Cardiac muscle cell (in vitro differentiated cells and primary cell): ENCODE measurements at regions not wholly inside any gene's neighbourhood (a gene's known extent, or its start where the extent isn't known, plus 50 kb on each side); places are given as distances from the start of the nearest gene placed in this dataset.

Source experiments
- DNase-seq, 2 donors: peaks; one replicate each; pipeline versions ENCODE4 v3.0.0 to v3.0.0-alpha.2; 2010 to 2017; ENCODE audit warnings: low read depth in 1 of 2, low spot score in 1 of 2
- H3K27ac ChIP-seq: fragments of 200-600 bp; sonication (generic); 2 replicates; pipeline ENCODE4 v1.5.1; 2016
- H3K27me3 ChIP-seq: fragments of 200-600 bp; sonication (generic); 2 replicates; pipeline ENCODE4 v1.6.0; 2016; ENCODE audit warnings: control low read depth
- H3K36me3 ChIP-seq: fragments of 200-600 bp; sonication (generic); 2 replicates; pipeline ENCODE4 v1.5.1; 2016; ENCODE audit warnings: control low read depth
- H3K4me1 ChIP-seq: fragments of 200-600 bp; sonication (generic); 2 replicates; pipeline ENCODE4 v1.8.1; 2017; ENCODE audit warnings: low read depth, mild to moderate bottlenecking, mixed run types
- H3K4me3 ChIP-seq: fragments of 200-600 bp; sonication (generic); 2 replicates; pipeline ENCODE4 v1.5.1; 2016; ENCODE audit warnings: mild to moderate bottlenecking
- H3K9me3 ChIP-seq: fragments of 200-600 bp; sonication (generic); 2 replicates; pipeline ENCODE4 v1.5.1; 2017; ENCODE audit warnings: low read depth, mild to moderate bottlenecking, control low read depth
- TF ChIP-seq, protein P1 (sequence below): IDR thresholded peaks from 2 replicates; pipeline ENCODE4 v1.5.1; 2012; ENCODE audit warnings: low read depth, mild to moderate bottlenecking, low read length

DNA sequence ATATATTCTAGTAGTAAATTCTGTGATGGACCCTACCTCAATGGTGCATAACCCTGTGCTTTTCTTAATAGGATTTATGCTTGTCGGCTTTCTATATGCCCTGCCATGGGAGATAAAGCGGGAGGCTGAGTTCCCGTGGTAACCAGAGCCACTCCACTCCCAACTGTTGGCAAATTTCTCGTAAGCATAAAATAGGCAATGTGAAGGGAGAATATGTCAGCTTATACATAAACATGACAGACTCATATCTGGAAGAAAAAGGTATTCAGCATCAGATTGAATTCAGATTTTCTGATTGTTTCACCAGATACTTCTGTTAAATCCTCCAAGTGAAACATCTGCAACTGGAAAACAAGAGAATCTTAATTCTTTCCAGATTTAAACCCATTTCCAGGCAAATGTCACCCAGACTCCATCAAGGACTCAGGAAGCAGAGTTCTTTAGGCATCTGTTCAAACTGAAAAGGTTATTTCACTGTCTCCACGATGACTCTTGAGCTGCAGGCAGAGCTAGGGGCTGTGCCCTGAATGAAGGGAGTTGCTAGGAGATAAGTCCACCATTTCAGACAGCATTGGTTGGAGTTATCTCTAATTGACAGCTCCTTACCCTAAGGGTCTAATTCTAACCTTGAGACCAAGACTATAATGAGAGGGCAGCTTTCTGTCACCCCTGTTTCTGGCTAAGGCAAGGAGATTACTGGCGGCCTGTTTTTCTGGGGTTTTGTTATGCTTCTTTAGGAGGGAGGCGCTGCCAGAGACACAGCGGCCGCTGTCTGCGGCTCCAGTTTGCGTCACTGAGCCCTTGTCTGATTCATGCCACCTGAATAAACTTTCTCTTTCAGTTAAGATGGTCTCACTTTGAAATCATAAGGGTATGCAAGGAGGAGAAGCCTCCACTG lies 381.3 kb downstream of the SOX11 start:
- H3K9me3 ChIP-seq: no peaks in the 10 kb centered on the region
- TF ChIP-seq, protein P1, sequence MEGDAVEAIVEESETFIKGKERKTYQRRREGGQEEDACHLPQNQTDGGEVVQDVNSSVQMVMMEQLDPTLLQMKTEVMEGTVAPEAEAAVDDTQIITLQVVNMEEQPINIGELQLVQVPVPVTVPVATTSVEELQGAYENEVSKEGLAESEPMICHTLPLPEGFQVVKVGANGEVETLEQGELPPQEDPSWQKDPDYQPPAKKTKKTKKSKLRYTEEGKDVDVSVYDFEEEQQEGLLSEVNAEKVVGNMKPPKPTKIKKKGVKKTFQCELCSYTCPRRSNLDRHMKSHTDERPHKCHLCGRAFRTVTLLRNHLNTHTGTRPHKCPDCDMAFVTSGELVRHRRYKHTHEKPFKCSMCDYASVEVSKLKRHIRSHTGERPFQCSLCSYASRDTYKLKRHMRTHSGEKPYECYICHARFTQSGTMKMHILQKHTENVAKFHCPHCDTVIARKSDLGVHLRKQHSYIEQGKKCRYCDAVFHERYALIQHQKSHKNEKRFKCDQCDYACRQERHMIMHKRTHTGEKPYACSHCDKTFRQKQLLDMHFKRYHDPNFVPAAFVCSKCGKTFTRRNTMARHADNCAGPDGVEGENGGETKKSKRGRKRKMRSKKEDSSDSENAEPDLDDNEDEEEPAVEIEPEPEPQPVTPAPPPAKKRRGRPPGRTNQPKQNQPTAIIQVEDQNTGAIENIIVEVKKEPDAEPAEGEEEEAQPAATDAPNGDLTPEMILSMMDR: no peak
- DNase-seq: peak; percentile 0 to 48
- no peak overlapping the region for H3K4me3 ChIP-seq
- H3K27ac ChIP-seq: peak overlapping the region; percentile 28
- no peaks in the 10 kb centered on the region for H3K27me3 ChIP-seq
- H3K4me1 ChIP-seq: peaks cover 18% of the 10 kb centered on the region
- no peaks in the 10 kb centered on the region for H3K36me3 ChIP-seq

DNA sequence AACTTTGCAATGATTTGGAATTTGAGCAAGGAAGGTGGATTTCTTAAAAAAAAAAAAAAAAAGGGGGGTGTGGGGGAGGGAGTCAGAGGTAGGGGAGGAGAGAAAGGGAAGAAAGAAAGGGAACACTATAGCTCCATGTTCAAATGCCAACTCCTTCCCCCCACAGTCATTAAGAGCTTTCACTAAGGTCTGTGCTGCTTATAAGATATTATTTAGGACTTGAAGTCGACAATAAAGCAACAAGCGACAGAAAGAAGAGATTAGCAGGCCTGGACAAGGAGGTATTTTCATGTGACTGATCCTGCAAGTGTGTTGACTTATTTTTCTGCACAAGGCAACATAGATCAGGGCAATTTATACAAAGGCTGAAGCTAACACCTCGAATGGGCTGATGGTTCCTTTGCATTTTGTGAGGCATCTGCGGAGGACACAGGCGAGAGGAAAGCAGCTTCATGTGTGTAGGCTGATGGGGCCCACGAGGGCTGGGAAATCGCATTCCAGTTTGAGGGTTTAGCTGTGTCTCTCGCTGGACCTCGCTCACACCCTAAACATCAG lies 382.0 kb downstream of the SOX11 start:
- Histone ChIP-seq H3K36me3 (no peaks in the 10 kb centered on the region), H3K27ac (peak overlapping the region; percentile 24), H3K4me3 (no peak overlapping the region), H3K9me3 (no peaks in the 10 kb centered on the region), H3K4me1 (peaks cover 18% of the 10 kb centered on the region), H3K27me3 (no peaks in the 10 kb centered on the region)
- TF ChIP-seq, protein P1: no peak
- DNase-seq: no peak

DNA sequence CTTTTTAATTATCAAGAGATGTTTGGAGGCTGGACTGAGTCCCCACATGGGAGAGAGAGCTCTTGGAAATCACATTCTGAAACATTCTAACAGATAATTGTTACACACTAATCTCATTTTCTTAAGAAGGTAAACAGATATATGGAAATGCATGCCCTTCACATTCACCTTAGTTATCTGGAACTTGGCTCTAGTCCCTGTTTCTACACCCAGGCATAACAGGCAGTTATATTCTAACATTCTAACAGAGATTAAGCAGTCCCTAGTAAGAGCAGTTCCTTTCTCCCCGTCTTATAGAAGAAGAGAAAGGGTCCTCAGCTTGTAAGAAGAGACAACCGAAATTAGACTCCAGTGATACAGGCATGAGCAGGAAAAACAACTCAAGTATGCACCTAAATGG lies 385.4 kb downstream of the SOX11 start:
- H3K4me1 ChIP-seq: peaks cover 15% of the 10 kb centered on the region
- TF ChIP-seq, protein P1: no peak
- no peaks in the 10 kb centered on the region for H3K27me3 ChIP-seq
- no peaks in the 10 kb centered on the region for H3K36me3 ChIP-seq
- H3K9me3 ChIP-seq: no peaks in the 10 kb centered on the region
- no peak for DNase-seq
- H3K27ac ChIP-seq: no peak overlapping the region
- no peak overlapping the region for H3K4me3 ChIP-seq

DNA sequence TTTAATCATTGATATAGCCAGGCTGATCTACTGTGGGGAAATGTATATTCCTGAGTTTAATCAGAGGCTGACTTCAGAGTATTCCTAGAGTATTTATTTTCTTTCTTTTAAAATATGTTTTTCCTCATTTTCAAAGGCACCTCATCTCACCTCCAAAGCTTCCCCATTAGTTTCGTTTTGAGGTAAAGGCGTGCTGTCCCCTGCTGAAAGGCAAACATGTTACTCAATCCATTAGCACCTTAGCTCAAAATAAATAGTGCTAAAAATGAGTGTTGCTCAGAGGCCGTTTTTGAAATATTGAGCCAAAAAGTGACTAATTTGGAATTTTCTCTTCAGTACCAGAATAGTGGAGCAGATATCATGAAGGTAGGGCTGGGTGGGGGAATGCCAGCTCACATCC lies 386.2 kb downstream of the SOX11 start:
- TF ChIP-seq, protein P1: no peak
- no peaks in the 10 kb centered on the region for H3K36me3 ChIP-seq
- no peak overlapping the region for H3K27ac ChIP-seq
- H3K4me3 ChIP-seq: no peak overlapping the region
- no peak for DNase-seq
- H3K4me1 ChIP-seq: peaks cover 7% of the 10 kb centered on the region
- no peaks in the 10 kb centered on the region for H3K27me3 ChIP-seq
- H3K9me3 ChIP-seq: no peaks in the 10 kb centered on the region

DNA sequence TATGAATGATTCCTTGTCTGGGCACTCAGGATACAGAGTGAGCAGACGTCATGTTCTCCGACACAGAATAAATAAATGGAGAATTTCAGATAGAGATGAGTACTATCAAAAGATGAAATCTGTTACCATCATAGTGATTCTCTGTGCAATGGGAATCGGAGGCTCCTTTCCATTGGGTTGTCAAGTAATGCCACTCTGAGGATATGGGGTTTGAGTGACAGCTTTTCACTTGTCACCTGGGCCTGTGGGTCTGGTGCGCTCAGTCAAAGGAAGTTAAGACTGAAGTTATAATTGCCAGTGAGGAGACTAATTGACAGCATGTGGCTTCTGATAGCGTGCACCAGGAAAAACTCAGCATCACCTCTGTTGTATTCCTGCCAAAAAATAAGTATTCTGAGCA lies 387.2 kb downstream of the SOX11 start:
- Histone ChIP-seq H3K9me3 (no peaks in the 10 kb centered on the region), H3K27ac (no peak overlapping the region), H3K4me3 (no peak overlapping the region), H3K27me3 (no peaks in the 10 kb centered on the region), H3K36me3 (no peaks in the 10 kb centered on the region), H3K4me1 (no peaks in the 10 kb centered on the region)
- DNase-seq: no peak
- TF ChIP-seq, protein P1: no peak
